Muscle of arm (tissue), 1 donor: ENCODE measurements at regions not wholly inside any gene's neighbourhood (a gene's known extent, or its start where the extent isn't known, plus 50 kb on each side); places are given as distances from the start of the nearest gene placed in this dataset.

Experiments
- DNase-seq: peaks from one replicate; pipeline ENCODE4 v3.0.0-alpha.2; 2013

DNA sequence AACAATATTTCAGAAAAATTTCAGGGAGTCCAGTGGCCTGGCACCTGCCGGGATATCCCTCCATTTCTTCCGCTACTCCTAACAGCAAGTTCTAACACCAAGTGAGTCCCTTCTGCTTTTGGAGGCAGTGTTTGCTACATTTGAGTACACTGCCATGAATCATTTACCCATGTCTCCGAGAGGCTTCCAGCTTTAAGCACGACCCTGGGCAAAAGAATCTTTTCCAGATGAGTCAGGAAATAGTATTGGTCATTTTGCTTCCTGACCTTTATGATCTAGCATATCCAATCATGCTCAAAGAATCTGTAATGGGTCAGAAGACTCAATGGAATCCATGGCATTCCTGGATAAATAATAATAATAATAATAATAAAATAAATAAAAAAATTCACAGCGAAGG lies 60.7 kb upstream of the FMN2 start:
- DNase-seq = no peak

DNA sequence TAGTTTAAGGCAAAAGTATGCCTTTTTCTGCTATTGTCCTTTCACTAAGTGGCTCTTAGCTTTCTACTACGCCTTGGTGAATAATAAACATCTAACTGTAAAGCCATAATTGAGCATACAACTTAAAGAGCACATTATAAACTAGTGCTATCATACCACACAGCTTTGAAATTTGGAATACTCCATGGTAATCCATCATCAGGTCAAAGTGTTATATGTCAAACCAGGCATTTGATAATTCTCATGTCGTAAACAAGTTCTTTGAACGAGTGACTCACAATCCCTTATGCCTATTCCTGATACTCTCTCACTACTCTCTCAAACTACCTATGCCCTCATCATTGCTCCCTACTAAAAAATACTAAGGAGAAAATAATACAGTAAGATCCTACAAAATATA lies 60.3 kb upstream of the FMN2 start:
- DNase-seq = no peak

DNA sequence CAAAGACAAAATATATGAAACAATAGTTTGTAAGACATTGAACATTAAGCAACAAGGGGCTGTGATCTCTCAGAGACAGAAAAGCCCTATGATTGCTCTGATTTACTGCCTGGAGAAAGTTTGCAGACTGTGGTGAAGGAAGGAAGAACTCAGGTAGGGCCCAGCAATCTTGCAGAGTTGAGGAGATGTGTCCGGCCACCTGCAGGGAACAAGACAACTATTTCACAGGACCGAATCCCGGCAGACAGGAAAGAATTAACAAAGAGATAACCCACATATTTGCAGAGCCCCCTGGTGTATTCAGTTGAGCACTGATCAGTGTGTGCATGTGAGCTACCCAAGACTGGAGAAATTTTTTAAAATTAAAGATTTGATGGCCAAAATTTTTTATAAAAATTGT lies 58.3 kb upstream of the FMN2 start:
- no peak for DNase-seq

DNA sequence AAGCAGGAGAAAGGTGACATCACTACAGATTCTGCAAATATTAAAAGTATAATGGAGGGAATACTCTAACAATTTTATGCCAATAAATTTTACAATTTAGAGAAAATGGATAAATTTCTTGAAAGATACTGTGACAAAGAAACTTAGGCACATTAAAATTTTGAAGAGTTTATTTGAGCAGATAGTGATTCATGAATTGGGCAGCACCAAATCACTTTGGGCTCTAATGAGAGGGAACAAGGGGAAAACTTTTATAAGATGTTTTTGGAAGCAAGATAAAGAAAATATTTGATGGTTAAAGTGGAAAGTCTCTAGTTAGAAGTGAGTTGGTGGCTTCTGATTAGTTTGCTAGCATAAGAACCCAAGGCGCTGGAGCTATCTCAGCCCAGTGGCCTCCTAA lies 55.2 kb upstream of the FMN2 start:
- no peak for DNase-seq
